ENCODE measurements at regions not wholly inside any gene's neighbourhood (a gene's known extent, or its start where the extent isn't known, plus 50 kb on each side); places are given as distances from the start of the nearest gene placed in this dataset.

DNA sequence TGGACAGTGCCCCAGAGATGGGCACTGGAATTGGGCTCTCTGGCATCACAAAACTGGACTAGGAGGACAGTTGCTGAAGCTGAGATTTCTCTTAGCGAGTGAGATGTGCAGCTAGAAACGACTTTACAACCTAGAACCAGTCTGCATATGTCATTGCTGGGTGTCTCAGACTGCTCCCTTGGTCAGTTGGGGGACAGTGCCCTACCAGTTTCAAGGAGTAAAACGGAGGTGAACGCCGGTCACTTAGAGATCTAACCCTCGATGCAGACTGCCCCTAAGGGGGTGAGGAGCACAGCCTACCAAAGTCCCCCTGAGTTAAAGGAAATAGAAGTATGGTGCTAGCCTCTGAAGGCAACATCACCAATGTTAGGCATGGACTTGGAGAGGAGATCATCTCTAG, 704.4 kb upstream of the CDH9 start:
- Histone ChIP-seq H3K27me3 (no peaks in the 10 kb centered on the region), H3K4me3 (no peak overlapping the region), H3K27ac (no peak overlapping the region), H3K4me1 (no peaks in the 10 kb centered on the region), H3K9me3 (no peaks in the 10 kb centered on the region), H3K36me3 (no peaks in the 10 kb centered on the region)
- DNase-seq (ENCODE audit: low spot score in 2 of 2) = no peak
- whole genome bisulfite sequencing = 96% methylated on average over 6 of the region's 6 CpGs
- TF ChIP-seq, protein P1, sequence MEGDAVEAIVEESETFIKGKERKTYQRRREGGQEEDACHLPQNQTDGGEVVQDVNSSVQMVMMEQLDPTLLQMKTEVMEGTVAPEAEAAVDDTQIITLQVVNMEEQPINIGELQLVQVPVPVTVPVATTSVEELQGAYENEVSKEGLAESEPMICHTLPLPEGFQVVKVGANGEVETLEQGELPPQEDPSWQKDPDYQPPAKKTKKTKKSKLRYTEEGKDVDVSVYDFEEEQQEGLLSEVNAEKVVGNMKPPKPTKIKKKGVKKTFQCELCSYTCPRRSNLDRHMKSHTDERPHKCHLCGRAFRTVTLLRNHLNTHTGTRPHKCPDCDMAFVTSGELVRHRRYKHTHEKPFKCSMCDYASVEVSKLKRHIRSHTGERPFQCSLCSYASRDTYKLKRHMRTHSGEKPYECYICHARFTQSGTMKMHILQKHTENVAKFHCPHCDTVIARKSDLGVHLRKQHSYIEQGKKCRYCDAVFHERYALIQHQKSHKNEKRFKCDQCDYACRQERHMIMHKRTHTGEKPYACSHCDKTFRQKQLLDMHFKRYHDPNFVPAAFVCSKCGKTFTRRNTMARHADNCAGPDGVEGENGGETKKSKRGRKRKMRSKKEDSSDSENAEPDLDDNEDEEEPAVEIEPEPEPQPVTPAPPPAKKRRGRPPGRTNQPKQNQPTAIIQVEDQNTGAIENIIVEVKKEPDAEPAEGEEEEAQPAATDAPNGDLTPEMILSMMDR (IDR thresholded peaks at IDR 0.05) = no peak
- TF ChIP-seq POLR2AphosphoS5 (IDR thresholded peaks at IDR 0.05) (no peak), POLR2A (IDR thresholded peaks at IDR 0.05) (no peak), EP300 (IDR thresholded peaks at IDR 0.05) (no peak)

DNA sequence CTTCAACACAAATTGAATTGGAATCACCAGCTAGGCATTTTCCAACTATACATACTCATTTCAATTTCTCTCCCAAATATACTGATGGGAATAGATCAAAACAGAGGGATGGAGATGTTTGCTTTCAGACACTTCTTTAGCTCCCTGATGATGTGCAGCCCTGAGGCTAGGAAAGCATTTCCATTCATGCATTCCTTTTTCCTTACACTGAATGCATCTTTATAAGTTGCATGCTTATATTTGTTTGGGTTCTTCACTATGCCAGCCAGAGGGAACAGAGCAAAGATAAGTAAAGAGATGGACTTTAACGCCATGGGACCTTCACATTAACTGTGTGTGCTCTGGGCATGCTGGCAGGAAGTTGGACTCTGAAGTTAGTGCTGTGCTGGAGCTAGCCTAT, 696.5 kb upstream of the CDH9 start:
- Histone ChIP-seq H3K36me3 (no peaks in the 10 kb centered on the region), H3K27ac (no peak overlapping the region), H3K27me3 (no peaks in the 10 kb centered on the region), H3K9me3 (no peaks in the 10 kb centered on the region), H3K4me3 (no peak overlapping the region), H3K4me1 (no peaks in the 10 kb centered on the region)
- TF ChIP-seq EP300 (IDR thresholded peaks at IDR 0.05) = no peak
- TF ChIP-seq, protein P1 (IDR thresholded peaks at IDR 0.05) = no peak
- TF ChIP-seq POLR2A (IDR thresholded peaks at IDR 0.05) = no peak
- TF ChIP-seq POLR2AphosphoS5 (IDR thresholded peaks at IDR 0.05) = no peak
- 46% methylated on average over 1 of the region's 1 CpG for WGBS
- no peak for DNase-seq (ENCODE audit: low spot score in 2 of 2)

DNA sequence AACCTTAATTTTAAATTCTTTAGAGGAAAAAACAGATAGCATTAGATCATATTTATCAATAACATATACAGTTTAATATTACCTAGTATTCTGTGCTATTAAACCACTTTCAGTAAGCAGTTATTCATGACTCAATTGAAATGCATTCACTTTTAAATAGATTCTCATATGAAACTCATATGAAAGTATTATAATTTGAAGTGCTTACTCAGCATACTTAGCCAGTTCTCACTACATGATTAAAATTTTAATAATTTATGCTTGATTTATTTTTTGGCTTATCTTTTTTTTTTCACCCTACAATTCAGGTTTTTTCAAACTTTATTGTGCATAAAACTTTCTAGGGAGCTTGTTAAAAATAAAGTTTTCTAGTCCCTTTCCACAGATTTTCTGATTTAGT, 694.9 kb upstream of the CDH9 start:
- H3K27me3 ChIP-seq = no peaks in the 10 kb centered on the region
- no peaks in the 10 kb centered on the region for H3K9me3 ChIP-seq
- H3K36me3 ChIP-seq = no peaks in the 10 kb centered on the region
- no peak for TF ChIP-seq POLR2A (IDR thresholded peaks at IDR 0.05)
- no peak for TF ChIP-seq POLR2AphosphoS5 (IDR thresholded peaks at IDR 0.05)
- no peaks in the 10 kb centered on the region for H3K4me1 ChIP-seq
- DNase-seq (ENCODE audit: low spot score in 2 of 2) = no peak
- H3K27ac ChIP-seq = no peak overlapping the region
- H3K4me3 ChIP-seq = no peak overlapping the region

DNA sequence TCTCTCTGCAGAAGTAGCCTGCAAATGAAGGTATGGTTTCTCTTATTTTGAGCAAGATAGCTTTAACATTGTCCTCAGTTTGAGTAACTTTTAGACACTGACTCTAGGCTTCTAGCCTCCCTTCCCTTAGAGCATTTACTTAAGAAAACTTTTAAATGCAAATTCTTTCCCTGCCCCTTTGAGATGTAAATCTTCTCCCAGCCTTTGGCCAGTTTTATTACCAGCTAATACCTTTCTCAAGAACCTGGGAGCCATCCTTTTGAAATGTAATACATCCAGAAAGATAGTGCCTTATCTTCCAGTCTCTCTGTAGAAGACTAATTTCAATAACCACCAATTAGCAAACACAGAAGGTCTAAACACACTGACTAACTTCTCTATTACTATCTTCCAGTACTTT, 688.9 kb upstream of the CDH9 start:
- DNase-seq (ENCODE audit: low spot score in 2 of 2) = no peak
- TF ChIP-seq POLR2A (IDR thresholded peaks at IDR 0.05) (no peak), POLR2AphosphoS5 (IDR thresholded peaks at IDR 0.05) (no peak), EP300 (IDR thresholded peaks at IDR 0.05) (no peak)
- TF ChIP-seq, protein P1 (IDR thresholded peaks at IDR 0.05) = no peak

DNA sequence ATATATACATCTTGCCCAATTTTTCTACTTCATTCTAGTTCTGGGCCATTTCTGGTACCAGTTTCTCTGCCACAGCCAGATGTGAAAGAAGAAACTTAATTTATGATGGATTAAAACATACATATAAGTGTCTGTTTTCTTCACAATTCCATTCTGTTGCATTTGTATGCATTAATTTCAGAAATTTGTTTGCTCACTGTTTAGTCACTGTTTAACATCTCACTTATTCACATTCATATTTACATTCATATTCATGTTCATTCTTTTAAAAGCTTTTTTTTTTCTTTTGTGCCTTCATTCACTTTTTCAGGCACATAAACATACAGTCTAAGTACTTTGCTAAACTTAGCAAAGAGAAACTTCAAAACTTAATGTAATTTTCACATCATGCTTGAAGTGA, 684.0 kb upstream of the CDH9 start:
- no peaks in the 10 kb centered on the region for H3K9me3 ChIP-seq
- no peak overlapping the region for H3K4me3 ChIP-seq
- DNase-seq (ENCODE audit: low spot score in 2 of 2) = no peak
- no peaks in the 10 kb centered on the region for H3K4me1 ChIP-seq
- no peaks in the 10 kb centered on the region for H3K27me3 ChIP-seq
- H3K27ac ChIP-seq = no peak overlapping the region
- H3K36me3 ChIP-seq = no peaks in the 10 kb centered on the region
- TF ChIP-seq POLR2A (IDR thresholded peaks at IDR 0.05) (no peak), POLR2AphosphoS5 (IDR thresholded peaks at IDR 0.05) (no peak), EP300 (IDR thresholded peaks at IDR 0.05) (no peak)
- TF ChIP-seq, protein P1 (IDR thresholded peaks at IDR 0.05) = no peak

More for the DNA sequence above, 688.9 kb upstream of the CDH9 start:
- no peaks in the 10 kb centered on the region for H3K27me3 ChIP-seq
- no peak overlapping the region for H3K4me3 ChIP-seq
- no peak overlapping the region for H3K27ac ChIP-seq
- no peaks in the 10 kb centered on the region for H3K36me3 ChIP-seq
- H3K4me1 ChIP-seq = no peaks in the 10 kb centered on the region
- H3K9me3 ChIP-seq = no peaks in the 10 kb centered on the region

DNA sequence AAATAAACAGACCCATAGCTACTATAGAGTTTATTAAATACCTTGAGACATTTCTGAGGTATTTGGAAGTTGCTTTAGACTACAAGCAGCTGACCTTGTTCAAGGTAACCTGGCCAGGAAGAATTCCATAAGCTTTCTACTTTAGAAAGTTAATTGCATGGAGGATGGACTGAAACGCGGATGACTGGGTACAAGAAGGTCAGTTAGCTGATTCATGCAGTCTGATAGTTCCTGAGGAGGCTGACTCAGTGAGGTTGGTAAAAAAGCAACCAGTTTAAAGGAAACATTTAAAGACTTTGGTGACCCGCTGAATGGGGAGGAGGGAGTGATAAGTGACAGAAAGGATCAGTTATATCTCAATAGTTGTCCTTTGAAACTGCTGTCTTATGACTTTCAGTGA, 670.1 kb upstream of the CDH9 start:
- no peaks in the 10 kb centered on the region for H3K9me3 ChIP-seq
- 91% methylated on average over 3 of the region's 3 CpGs for WGBS

More for the DNA sequence above, 670.1 kb upstream of the CDH9 start:
- H3K36me3 ChIP-seq = no peaks in the 10 kb centered on the region
- no peaks in the 10 kb centered on the region for H3K27me3 ChIP-seq
- DNase-seq (ENCODE audit: low spot score in 2 of 2) = no peak
- H3K27ac ChIP-seq = no peak overlapping the region
- TF ChIP-seq POLR2AphosphoS5 (IDR thresholded peaks at IDR 0.05) = no peak
- TF ChIP-seq, protein P1 (IDR thresholded peaks at IDR 0.05) = no peak
- no peaks in the 10 kb centered on the region for H3K4me1 ChIP-seq
- no peak overlapping the region for H3K4me3 ChIP-seq
